HG03432 (cell line): ENCODE measurements at regions not wholly inside any gene's neighbourhood (a gene's known extent, or its start where the extent isn't known, plus 50 kb on each side); places are given as distances from the start of the nearest gene placed in this dataset.

Experiments used
- ATAC-seq: cut with Tn5 transposase; IDR thresholded peaks from one replicate; pipeline ENCODE4 v1.9.1; 2021; ENCODE audit warnings: mild to moderate bottlenecking, moderate library complexity; ENCODE audit not compliant: unreplicated experiment

GRCh38 chr15:67892559-67893377, 52.9 kb upstream of the RNU6-1 start:
- ATAC-seq: no peak

GRCh38 chr15:67895237-67895636, 55.4 kb upstream of the RNU6-1 start:
- no peak for ATAC-seq

GRCh38 chr15:67897646-67898339, 57.9 kb upstream of the RNU6-1 start:
- no peak for ATAC-seq

- ATAC-seq: no peak
These were observed 59.9 kb upstream of the RNU6-1 start for GRCh38 chr15:67899596-67900283.

GRCh38 chr15:67900621-67901147, 60.8 kb upstream of the RNU6-1 start:
- no peak for ATAC-seq

GRCh38 chr15:67901922-67902321, 62.1 kb upstream of the RNU6-1 start:
- ATAC-seq: no peak

- no peak for ATAC-seq
These were observed 62.7 kb upstream of the RNU6-1 start for GRCh38 chr15:67902579-67903009.

GRCh38 chr15:67903708-67904107, 63.9 kb upstream of the RNU6-1 start:
- ATAC-seq: no peak

GRCh38 chr15:67905628-67906027, 65.8 kb upstream of the RNU6-1 start:
- ATAC-seq: no peak

- ATAC-seq: no peak
These were observed 66.5 kb upstream of the RNU6-1 start for GRCh38 chr15:67906382-67906781.

- ATAC-seq: no peak
These were observed 67.4 kb upstream of the RNU6-1 start for GRCh38 chr15:67907184-67907723.

- no peak for ATAC-seq
These were observed 68.9 kb upstream of the RNU6-1 start for GRCh38 chr15:67908756-67909155.

GRCh38 chr15:67911727-67912126, 71.9 kb upstream of the RNU6-1 start:
- ATAC-seq: no peak

GRCh38 chr15:67914028-67914427, 74.2 kb upstream of the RNU6-1 start:
- ATAC-seq: no peak

GRCh38 chr15:67914537-67915460, 75.0 kb upstream of the RNU6-1 start:
- no peak for ATAC-seq

- ATAC-seq: no peak
These were observed 75.9 kb upstream of the RNU6-1 start for GRCh38 chr15:67915461-67916374.

- ATAC-seq: no peak
These were observed 76.7 kb upstream of the RNU6-1 start for GRCh38 chr15:67916565-67916964.

GRCh38 chr15:67917037-67917436, 77.2 kb upstream of the RNU6-1 start:
- no peak for ATAC-seq

- ATAC-seq: no peak
These were observed 77.8 kb upstream of the RNU6-1 start for GRCh38 chr15:67917636-67918035.
